HEK293T (cell line): ENCODE measurements at regions not wholly inside any gene's neighbourhood (a gene's known extent, or its start where the extent isn't known, plus 50 kb on each side); places are given as distances from the start of the nearest gene placed in this dataset.

Source experiments
- BHLHE40 ChIP-seq: fragments of 450-650 bp; IDR thresholded peaks from 2 replicates; pipeline ENCODE4 v1.6.1; 2016; ENCODE audit warnings: mild to moderate bottlenecking, moderate library complexity, borderline replicate concordance
- FOXK2 ChIP-seq: fragments of 450-650 bp; IDR thresholded peaks from 2 replicates; pipeline ENCODE4 v1.6.1; 2016; ENCODE audit warnings: mild to moderate bottlenecking
- FOXM1 ChIP-seq: fragments of 450-650 bp; IDR thresholded peaks from 2 replicates; pipeline ENCODE4 v1.6.1; 2017; ENCODE audit warnings: mild to moderate bottlenecking, borderline replicate concordance
- HDGF ChIP-seq: fragments of 450-650 bp; IDR thresholded peaks from 2 replicates; pipeline ENCODE4 v1.6.1; 2017; ENCODE audit warnings: antibody characterized with exemption, borderline replicate concordance
- NFRKB ChIP-seq: fragments of 450-650 bp; IDR thresholded peaks from 2 replicates; pipeline ENCODE4 v1.6.1; 2016; ENCODE audit warnings: mild to moderate bottlenecking, moderate library complexity
- ZNF384 ChIP-seq: fragments of 450-650 bp; IDR thresholded peaks from 2 replicates; pipeline ENCODE4 v1.6.1; 2016

DNA sequence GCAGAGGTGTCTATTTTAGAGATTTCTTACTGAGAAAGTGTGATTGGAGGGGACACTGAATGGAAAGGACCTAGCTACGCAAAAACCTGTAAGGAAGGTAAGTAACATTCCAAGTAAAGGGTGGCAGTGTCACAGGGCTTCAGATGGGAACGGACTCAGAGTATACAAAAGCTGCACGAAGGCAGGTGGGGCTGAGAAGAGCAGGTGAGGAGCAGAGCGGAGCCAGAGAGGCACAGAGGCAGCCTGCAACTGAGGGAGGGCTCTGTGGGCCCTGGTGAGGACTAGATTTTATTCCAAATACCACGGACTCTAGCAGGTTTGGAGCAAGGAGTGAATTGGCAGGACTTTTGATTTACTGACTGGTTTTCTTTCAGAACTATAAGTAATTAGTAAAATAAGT, 331.3 kb upstream of the PKDCC start:
- TF ChIP-seq BHLHE40 (no peak), HDGF (no peak), NFRKB (no peak), ZNF384 (no peak), FOXK2 (no peak), FOXM1 (no peak)
